AG08395 (cell line): ENCODE measurements at regions not wholly inside any gene's neighbourhood (a gene's known extent, or its start where the extent isn't known, plus 50 kb on each side); places are given as distances from the start of the nearest gene placed in this dataset.

Source experiments
- DNase-seq: peaks from one replicate; pipeline ENCODE4 v3.0.0; 2012; ENCODE audit warnings: mixed read lengths, low spot score

DNA sequence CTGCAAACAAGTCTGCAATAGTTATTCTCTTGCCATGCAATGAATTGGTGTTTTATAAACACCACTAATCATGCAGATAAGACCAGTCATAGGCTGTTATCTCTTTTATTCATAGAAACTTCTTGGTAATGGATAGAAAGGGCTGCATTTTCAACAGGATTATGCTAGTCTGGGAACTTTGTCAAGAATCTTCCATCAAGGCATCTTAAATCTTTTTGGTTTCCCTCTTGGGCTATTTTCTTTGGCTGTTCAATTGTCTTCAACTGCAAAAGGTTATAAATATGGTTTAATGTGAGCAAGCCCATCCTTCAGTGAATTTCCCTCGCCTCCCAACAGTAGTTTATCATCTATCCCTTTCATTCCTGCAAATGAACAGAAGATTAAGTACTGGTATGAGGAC lies 59.0 kb upstream of the MINAR1 start:
- no peak for DNase-seq

- DNase-seq = no peak
Measured at GRCh38 chr15:79373728-79374127, 58.4 kb upstream of the MINAR1 start.

DNA sequence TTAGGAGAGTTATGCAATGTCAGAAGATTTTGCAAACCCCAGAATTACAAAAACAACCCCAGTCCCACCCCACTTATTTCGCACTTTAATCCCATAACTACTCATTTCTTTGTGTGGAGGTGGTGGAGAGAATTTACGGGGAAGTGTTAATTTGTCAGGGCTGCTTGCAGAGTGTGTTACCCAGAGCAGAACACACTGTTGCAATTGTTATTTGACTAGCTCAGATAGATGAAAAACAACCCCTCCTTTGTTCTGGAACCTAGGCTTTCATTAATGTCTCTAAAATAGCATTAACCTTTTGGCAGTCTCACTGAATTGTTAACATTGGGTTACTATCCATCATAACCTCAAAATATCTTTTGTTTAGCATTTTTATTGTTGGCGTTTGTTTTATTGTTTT lies 55.8 kb upstream of the MINAR1 start:
- no peak for DNase-seq

DNA sequence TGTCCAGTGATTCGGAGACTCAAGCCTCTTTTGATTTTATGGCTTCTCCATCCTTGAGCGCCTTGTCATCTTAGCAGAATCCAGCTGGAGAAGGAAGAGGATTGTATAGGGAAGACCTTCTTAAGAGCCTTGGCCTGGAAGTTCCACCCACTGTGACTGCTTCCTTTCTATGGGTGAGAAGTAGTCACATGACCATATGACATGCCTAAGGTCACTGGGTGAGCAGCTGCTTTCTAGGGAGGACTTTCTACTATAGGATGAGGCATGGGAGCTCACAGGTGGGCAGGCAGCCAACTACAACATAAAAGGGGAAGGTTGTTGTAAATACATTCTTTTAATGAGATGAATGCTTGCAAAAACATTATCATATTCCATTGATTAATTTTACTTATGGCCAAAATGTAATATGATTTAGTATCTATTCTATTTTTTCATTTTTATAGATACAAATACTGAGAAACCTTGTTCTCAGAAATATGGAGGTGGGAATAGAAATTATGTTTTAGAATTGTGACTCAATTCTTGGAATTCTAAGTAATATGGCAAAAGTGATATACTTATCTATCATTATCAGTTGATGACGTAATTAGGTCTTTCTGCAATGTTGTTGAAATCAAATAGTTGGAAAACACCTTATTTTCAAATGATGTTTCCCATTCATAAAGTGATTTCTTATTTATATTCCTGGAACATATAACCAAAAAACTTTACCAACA lies 53.6 kb upstream of the MINAR1 start:
- DNase-seq = no peak

DNA sequence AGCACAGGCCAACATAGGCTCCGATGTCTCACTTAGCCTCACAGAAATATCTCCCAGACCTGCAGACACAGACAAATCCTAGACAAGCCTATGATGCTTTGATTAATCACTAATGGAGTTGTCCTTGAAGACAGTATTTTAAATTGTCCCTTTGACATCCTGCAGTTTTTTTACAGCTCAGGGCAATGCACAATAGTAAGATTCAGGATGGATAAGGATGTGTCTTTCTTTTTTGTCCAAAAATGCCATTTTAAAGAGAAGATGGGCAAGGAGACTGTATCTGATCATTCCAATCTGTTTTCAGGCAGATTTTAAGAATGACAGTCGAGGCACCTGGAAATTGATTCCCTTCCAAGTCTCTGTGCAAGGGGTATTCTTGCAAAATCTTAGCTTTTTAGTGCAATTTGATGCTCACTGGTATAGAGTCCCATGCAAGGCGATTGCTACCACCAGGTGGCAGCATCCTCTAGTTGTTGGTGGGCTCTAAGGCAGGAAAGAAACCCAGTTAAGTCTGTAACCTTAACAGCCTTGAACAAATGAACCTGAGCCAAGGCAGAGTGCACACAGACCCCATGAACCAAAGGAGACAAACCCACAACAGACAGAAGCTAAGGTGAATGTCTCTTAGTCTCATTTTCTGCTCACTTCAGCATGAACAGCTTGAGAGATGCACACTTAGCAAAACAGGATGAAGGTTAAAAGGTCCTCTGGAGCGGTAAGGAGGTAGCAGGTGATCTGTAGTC lies 51.2 kb upstream of the MINAR1 start:
- peak; percentile 77 for DNase-seq

- no peak for DNase-seq
Measured at GRCh38 chr15:79381593-79381992, 50.5 kb upstream of the MINAR1 start.
